SJSA1 (cell line): ENCODE measurements at regions not wholly inside any gene's neighbourhood (a gene's known extent, or its start where the extent isn't known, plus 50 kb on each side); places are given as distances from the start of the nearest gene placed in this dataset.
"Not testable (repeated sequence)": the region's sequence is repeated elsewhere in the genome, so short reads cannot be mapped to it uniquely, and the experiment has no call there.

Experiments used
- DNase-seq, 2 experiments: peaks; one replicate each; pipeline ENCODE4 v3.0.0-alpha.2; 2015 to 2020; ENCODE audit warnings: low spot score in 2 of 2, low read depth in 1 of 2
- H3K27ac ChIP-seq: fragments of 250-450 bp; sonication (Bioruptor Pico); 2 replicates; pipeline ENCODE4 v1.5.1; 2020; ENCODE audit warnings: mild to moderate bottlenecking, moderate library complexity
- H3K27me3 ChIP-seq: fragments of 250-450 bp; sonication (Bioruptor Pico); replicated peaks from 2 replicates; pipeline ENCODE4 v1.5.1; 2020; ENCODE audit warnings: mild to moderate bottlenecking, moderate library complexity
- H3K36me3 ChIP-seq: fragments of 250-450 bp; sonication (Bioruptor Pico); 2 replicates; pipeline ENCODE4 v1.5.1; 2020; ENCODE audit warnings: mild to moderate bottlenecking
- H3K4me1 ChIP-seq: fragments of 250-450 bp; sonication (Bioruptor Pico); replicated peaks from 2 replicates; pipeline ENCODE4 v1.6.1; 2021; ENCODE audit warnings: mild to moderate bottlenecking
- H3K4me3 ChIP-seq: fragments of 250-450 bp; sonication (Bioruptor Pico); 2 replicates; pipeline ENCODE4 v1.5.1; 2020; ENCODE audit warnings: mild to moderate bottlenecking
- H3K9me3 ChIP-seq: fragments of 250-450 bp; sonication (Bioruptor Pico); replicated peaks from 2 replicates; pipeline ENCODE4 v1.5.1; 2020; ENCODE audit warnings: mild to moderate bottlenecking

DNA sequence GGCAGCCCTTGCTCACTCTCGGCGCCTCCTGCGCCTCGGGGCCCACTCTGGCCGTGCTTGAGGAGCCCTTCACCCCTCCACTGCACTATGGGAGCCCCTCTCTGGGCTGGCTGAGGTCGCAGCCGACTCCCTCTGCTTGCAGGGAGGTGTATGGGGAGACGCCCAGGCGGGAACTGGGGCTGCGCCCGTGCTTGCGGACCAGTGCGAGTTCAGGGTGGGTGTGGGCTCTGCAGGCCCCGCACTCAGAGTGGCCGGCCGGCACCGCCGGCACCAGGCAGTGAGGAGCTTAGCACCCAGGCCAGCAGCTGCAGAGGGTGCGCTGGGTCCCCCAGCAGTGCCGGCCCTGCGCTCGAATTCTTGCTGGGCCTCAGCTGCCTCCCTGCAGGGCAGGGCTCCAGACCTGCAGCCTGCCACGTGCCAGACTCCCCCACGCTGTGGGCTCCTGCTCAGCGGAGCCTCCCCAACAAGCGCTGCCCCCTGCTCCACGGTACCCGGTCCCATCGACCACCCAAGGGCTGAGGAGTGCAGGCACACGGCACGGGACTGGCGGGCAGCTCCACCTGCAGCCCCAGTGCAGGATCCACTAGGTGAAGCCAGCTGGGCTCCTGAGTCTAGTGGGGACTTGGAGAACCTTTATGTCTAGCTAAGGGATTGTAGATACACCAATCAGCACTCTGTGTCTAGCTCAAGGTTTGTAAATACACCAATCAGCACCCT, 54.0 kb upstream of the WWC2 start:
- not testable (repeated sequence) for DNase-seq, H3K27ac ChIP-seq, H3K27me3 ChIP-seq, H3K4me3 ChIP-seq, H3K36me3 ChIP-seq, H3K4me1 ChIP-seq, H3K9me3 ChIP-seq

GRCh38 chr4:183038436-183038835, 60.6 kb upstream of the WWC2 start:
- H3K27me3 ChIP-seq, result no peaks in the 10 kb centered on the region; the same call in 1 of the 2 replicates
- H3K36me3 ChIP-seq, result no peaks in the 10 kb centered on the region
- H3K9me3 ChIP-seq, result no peaks in the 10 kb centered on the region
- no peak overlapping the region for H3K4me3 ChIP-seq
- H3K27ac ChIP-seq, result no peak overlapping the region
- DNase-seq, result no peak
- no peaks in the 10 kb centered on the region for H3K4me1 ChIP-seq

- DNase-seq, result no peak
- no peaks in the 10 kb centered on the region; the same call in 1 of the 2 replicates for H3K27me3 ChIP-seq
These were observed 63.2 kb upstream of the WWC2 start for GRCh38 chr4:183035726-183036415.

GRCh38 chr4:183035256-183035655, 63.8 kb upstream of the WWC2 start:
- H3K9me3 ChIP-seq, result no peaks in the 10 kb centered on the region
- DNase-seq, result no peak
- no peak overlapping the region for H3K4me3 ChIP-seq
- no peak overlapping the region for H3K27ac ChIP-seq
- no peaks in the 10 kb centered on the region for H3K4me1 ChIP-seq
- no peaks in the 10 kb centered on the region; the same call in 1 of the 2 replicates for H3K27me3 ChIP-seq
- no peaks in the 10 kb centered on the region for H3K36me3 ChIP-seq

More at GRCh38 chr4:183035726-183036415, 63.2 kb upstream of the WWC2 start:
- Histone ChIP-seq H3K27ac (no peak overlapping the region), H3K4me3 (no peak overlapping the region), H3K36me3 (no peaks in the 10 kb centered on the region), H3K9me3 (no peaks in the 10 kb centered on the region), H3K4me1 (no peaks in the 10 kb centered on the region)

DNA sequence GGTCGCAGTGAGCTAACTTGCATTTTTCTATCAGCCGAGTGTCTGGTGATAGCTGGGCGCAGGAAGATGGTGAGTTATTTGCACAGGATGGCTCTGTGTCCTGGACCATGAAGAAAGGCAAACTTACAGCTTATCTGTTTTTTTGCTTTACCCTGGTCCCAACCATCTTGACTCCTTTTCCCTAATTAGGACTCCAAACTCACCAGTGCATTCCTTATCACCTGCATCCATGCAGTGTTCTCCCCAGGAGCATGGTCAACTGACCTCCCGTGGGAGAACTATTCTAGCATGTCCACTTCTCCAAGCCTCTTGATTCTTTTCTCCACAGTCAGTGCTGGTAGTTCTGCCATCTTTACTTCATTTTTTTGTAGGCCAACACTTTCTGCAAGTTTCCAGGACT, 68.2 kb upstream of the WWC2 start:
- Histone ChIP-seq H3K27ac (no peak overlapping the region), H3K27me3 (no peaks in the 10 kb centered on the region; the same call in 1 of the 2 replicates), H3K9me3 (no peaks in the 10 kb centered on the region), H3K4me3 (no peak overlapping the region), H3K36me3 (no peaks in the 10 kb centered on the region), H3K4me1 (no peaks in the 10 kb centered on the region)
- DNase-seq, result no peak

DNA sequence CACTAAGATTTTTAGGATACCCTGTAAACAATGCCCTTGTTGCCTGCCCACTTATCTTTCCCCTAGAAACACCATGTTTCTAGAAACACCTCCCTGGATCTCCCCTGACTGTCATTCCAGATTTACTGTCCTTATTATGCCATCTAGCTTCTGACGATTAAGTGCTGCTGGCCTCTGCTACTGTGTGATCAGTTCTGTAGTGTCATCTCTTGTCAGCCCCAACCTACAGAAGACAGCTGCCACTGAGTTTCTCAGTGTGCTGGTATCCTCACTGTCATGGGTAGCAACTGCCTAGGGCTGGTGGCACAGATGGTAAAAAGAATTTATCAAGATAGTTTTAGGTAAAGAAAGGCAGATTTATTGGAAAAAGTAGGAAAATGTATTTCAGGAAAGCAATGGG, 68.7 kb upstream of the WWC2 start:
- no peaks in the 10 kb centered on the region for H3K36me3 ChIP-seq
- no peak for DNase-seq
- H3K27me3 ChIP-seq, result no peaks in the 10 kb centered on the region; the same call in 1 of the 2 replicates
- no peak overlapping the region for H3K27ac ChIP-seq
- no peak overlapping the region for H3K4me3 ChIP-seq
- H3K9me3 ChIP-seq, result no peaks in the 10 kb centered on the region
- no peaks in the 10 kb centered on the region for H3K4me1 ChIP-seq

DNA sequence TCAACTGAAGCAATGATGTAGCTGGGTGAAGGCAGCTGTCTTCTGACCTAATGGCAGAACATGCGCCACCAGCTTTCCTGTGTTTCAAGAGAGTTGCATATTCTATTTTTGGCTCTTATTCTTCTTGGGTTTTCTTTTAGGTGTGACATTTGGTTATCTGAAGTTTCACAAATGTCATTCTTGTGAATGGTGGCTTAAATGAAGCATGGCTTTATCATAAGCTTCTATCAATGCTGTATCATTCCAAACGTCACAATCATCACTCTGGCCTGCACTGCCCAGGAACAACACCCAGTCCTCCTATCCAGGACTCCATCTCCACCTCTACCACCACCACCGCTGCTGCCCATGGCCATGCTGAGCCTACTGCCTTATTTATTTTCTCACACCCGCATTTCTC, 69.7 kb upstream of the WWC2 start:
- Histone ChIP-seq H3K9me3 (no peaks in the 10 kb centered on the region), H3K4me3 (no peak overlapping the region)

DNA sequence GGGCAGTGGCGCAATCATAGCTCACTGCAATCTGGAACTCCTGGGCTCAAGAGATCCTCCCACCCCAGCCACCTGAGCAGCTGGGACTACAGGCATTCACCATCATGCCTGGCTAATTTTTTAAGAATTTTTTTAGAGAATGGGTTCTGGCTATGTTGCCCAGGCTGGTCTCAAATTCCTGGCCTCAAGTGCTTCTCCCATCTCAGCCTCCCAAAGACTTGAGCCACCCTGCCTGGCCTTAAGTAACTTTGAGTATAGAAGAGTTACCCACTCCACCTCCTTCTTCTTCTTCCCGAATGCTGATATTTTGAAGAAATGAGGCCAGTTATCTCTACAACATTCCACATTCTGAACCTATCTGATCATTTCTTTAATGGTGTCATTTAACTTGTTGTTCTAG, 72.4 kb upstream of the WWC2 start:
- H3K36me3 ChIP-seq, result no peaks in the 10 kb centered on the region
- no peaks in the 10 kb centered on the region for H3K9me3 ChIP-seq
- H3K4me1 ChIP-seq, result no peaks in the 10 kb centered on the region
- DNase-seq, result no peak
- no peak overlapping the region for H3K27ac ChIP-seq
- peaks cover 2% of the 10 kb centered on the region; the same call in 1 of the 2 replicates for H3K27me3 ChIP-seq
- no peak overlapping the region for H3K4me3 ChIP-seq

More for the DNA sequence above, 69.7 kb upstream of the WWC2 start:
- H3K36me3 ChIP-seq, result no peaks in the 10 kb centered on the region
- no peak for DNase-seq
- no peaks in the 10 kb centered on the region for H3K4me1 ChIP-seq
- no peak overlapping the region for H3K27ac ChIP-seq
- no peaks in the 10 kb centered on the region; the same call in 1 of the 2 replicates for H3K27me3 ChIP-seq

DNA sequence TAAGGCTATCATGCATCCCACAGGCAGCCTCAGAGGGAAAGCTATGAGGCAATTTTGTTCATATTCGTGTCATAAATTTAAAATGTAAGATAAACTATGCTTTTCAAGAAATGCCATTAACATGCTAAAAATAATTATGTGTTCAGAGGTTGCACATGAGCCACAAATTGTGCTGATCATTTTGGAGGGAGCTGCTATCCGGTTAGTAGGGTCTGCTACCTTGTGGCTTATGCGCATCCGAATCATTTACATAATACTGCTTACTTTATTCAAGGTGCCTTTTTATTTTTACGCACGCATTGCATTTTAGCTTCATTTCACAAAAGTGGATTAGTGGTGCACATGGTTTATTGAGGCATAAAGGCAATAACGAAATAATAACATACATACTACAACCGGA, 76.4 kb upstream of the WWC2 start:
- no peak overlapping the region for H3K4me3 ChIP-seq
- no peaks in the 10 kb centered on the region for H3K9me3 ChIP-seq
- H3K27ac ChIP-seq, result no peak overlapping the region
- no peaks in the 10 kb centered on the region for H3K4me1 ChIP-seq
- no peak for DNase-seq
- H3K27me3 ChIP-seq, result peaks cover 16% of the 10 kb centered on the region
- no peaks in the 10 kb centered on the region for H3K36me3 ChIP-seq

- no peak overlapping the region for H3K27ac ChIP-seq
- peaks cover 21% of the 10 kb centered on the region for H3K27me3 ChIP-seq
- no peaks in the 10 kb centered on the region for H3K36me3 ChIP-seq
- H3K4me1 ChIP-seq, result no peaks in the 10 kb centered on the region
- no peak for DNase-seq
- no peak overlapping the region for H3K4me3 ChIP-seq
- no peaks in the 10 kb centered on the region for H3K9me3 ChIP-seq
These were observed 81.1 kb upstream of the WWC2 start for GRCh38 chr4:183017962-183018361.

- no peak overlapping the region for H3K4me3 ChIP-seq
- H3K9me3 ChIP-seq, result no peaks in the 10 kb centered on the region
- H3K27ac ChIP-seq, result no peak overlapping the region
- no peaks in the 10 kb centered on the region for H3K36me3 ChIP-seq
- no peak for DNase-seq
- peaks cover 7% of the 10 kb centered on the region; the same call in 1 of the 2 replicates for H3K27me3 ChIP-seq
- peaks cover 19% of the 10 kb centered on the region for H3K4me1 ChIP-seq
These were observed 84.5 kb upstream of the WWC2 start for GRCh38 chr4:183014361-183015084.

DNA sequence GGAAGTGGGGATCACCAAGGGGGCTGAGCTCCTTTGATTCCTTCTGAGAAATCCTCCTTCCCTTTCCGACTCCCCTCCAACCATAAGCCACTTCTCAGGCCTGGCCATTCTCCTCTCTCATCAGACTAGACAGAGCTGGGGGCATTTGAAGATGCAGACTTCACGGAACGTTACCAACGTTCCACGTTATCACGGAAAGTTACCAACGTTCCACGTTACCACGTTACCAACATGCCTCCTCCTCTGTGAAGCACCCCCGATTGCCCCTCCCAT, 85.4 kb upstream of the WWC2 start:
- Histone ChIP-seq H3K27ac (no peak overlapping the region), H3K36me3 (no peaks in the 10 kb centered on the region), H3K9me3 (no peaks in the 10 kb centered on the region), H3K27me3 (peaks cover 7% of the 10 kb centered on the region; the same call in 1 of the 2 replicates), H3K4me3 (no peak overlapping the region), H3K4me1 (peaks cover 19% of the 10 kb centered on the region)
- no peak for DNase-seq

GRCh38 chr4:183012879-183013729, 86.0 kb upstream of the WWC2 start:
- DNase-seq, result no peak
- Histone ChIP-seq H3K4me3 (no peak overlapping the region), H3K36me3 (no peaks in the 10 kb centered on the region), H3K27ac (no peak overlapping the region), H3K9me3 (no peaks in the 10 kb centered on the region), H3K27me3 (peaks cover 7% of the 10 kb centered on the region; the same call in 1 of the 2 replicates), H3K4me1 (peaks cover 19% of the 10 kb centered on the region)
